NOMO-1 (cell line): ENCODE measurements at regions not wholly inside any gene's neighbourhood (a gene's known extent, or its start where the extent isn't known, plus 50 kb on each side); places are given as distances from the start of the nearest gene placed in this dataset.

ENCODE experiments used
- DNase-seq, 2 experiments: peaks; one replicate each; lab custom pipeline; 2025; ENCODE audit not compliant: unreplicated experiment in 2 of 2; lab: John Stamatoyannopoulos, UW

- DNase-seq: no peak
Measured at GRCh38 chr3:177553579-177553978, 356.3 kb upstream of the TBL1XR1 start.

- no peak for DNase-seq
Measured at GRCh38 chr3:177554895-177555759, 357.8 kb upstream of the TBL1XR1 start.

- DNase-seq: no peak
Measured at GRCh38 chr3:177557548-177557947, 360.3 kb upstream of the TBL1XR1 start.

- DNase-seq: no peak
Measured at GRCh38 chr3:177561365-177561764, 364.1 kb upstream of the TBL1XR1 start.

GRCh38 chr3:177561769-177562392 is 364.6 kb upstream of the TBL1XR1 start:
- no peak for DNase-seq

DNA sequence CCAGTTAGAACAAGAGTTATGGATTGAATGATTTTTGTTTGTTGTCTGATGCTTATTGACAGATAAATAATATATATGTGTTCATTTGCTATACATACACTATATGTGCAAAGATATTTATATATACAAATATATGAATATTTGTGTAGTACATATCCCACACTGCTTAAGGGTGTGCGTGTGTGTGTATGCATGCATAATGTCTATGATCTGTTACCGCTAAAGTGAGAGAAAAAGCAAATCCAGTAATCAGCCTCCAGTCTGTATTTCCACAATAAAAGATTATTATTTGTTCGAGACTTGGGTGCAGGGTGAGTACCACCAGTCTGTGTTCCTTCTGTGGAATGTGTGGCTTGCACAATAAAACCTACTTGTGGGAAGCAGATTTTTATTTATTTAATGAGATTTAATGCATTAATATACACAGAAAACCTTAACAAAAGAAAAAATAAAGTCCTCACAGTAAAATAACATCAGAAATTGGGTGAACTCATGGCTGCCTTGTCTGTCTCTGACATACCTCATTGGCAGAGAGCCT is 366.0 kb upstream of the TBL1XR1 start:
- DNase-seq: no peak

GRCh38 chr3:177563792-177564191 is 366.5 kb upstream of the TBL1XR1 start:
- DNase-seq: no peak

DNA sequence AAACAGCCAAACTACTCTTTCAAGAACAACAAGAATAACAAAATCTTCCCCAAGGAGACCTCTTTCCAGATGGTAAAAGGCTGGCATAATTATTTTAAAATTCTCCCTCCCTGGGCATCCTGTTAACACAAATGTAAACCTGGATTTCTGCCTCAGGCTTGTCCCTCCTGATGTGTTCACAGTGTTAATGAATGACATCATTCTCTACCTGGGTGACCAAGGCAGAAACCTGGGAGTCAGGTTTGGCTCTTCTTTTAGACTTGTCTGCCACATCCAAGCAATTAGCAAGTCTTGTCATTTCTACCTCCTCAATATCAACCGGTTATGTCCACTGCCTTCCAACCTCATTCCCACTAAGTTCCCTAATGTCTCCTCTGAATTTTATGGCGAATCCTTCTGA is 368.7 kb upstream of the TBL1XR1 start:
- no peak for DNase-seq

DNA sequence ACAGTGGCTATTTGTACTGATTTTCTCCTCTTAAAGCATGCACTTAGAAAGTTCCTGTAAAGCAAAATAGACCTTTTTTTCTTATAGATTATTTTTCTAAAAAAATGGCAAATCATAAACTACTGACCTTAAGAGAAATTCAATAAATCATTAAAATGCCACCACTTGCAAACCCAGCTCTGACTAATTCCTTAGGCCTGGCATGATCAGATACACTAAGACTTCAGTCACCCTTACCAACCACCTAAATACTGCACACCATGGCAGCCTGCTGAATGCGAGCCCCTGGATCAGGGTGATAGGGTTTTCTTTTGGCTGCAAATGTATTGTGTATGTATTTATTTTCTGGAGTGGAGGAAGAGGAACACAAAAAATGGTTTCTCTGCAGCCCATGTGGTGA is 370.6 kb upstream of the TBL1XR1 start:
- DNase-seq: no peak

DNA sequence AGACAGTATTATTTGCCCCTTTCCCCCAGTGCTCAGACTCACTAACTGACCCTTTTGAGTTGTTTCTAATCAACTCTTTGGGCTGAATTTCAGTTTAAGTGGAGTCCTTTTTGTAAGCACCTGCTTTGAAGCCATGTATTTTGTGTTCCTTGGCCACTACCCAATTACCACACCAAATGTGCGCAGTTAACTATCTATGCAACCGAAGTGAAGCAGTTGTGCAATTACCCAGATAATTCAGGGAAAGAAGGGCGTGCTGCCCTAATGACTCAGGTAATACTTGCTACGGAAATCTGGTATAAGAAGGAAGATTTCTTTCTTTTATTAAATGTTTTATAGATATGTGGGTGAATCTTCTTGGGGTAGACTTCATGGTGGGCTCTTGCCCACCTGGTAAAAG is 371.9 kb upstream of the TBL1XR1 start:
- peak; percentile 12 to 19 for DNase-seq

DNA sequence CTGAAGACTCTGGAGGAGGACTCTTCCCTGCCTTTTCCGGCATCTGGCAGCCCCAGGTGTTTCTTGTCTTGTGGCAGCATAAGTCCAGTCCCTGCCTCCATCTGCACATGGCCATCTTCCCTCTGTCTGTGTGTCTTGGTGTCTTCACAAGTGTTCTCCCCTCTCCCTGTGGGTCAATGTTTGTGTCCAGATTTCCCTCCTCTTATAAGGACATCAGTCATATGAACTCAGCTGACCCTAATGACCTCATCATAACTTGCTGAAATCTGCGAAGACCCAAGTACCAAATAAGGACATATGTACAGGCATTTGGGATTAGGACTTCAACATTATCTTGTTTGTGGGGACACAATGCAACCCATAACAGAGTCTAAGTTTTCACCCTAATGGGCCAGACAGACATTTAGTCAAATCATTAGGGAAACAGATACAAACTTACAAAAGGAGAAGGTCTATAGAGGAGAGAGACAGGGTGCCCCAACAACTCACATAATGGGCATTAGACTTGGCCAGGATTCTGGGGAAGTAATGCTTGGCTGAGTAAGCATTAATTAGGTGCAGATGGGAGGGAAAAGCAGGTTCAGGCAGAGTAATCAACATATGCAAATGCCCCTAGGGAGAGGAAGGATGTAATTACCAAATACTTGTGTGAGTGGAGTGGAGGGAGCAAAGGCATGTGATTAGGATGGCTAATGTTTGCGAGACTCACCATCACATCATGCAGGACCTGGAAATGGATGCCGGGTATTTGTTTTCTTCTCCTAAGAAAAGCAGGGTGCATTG is 372.8 kb upstream of the TBL1XR1 start:
- DNase-seq: peak; percentile 49 to 64

- no peak for DNase-seq
Measured at GRCh38 chr3:177571271-177571943, 374.1 kb upstream of the TBL1XR1 start.

DNA sequence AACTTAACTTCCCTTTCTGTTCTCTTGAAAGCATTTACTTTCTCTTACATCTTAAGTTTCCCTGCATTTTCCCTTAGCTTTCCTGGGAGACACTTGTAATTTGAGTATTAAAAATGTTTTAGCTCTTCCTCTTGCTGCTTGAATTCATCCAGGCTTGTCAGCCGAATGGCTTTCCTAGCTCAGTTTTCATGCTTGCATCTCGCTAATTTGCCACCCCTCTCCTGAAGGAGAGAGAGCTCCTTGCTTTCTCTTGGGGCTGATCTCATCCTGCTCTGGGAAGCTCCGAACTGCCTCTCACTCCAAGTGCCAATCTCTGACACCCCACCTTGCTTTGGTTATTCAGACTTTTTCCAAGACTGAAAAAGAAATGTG is 374.6 kb upstream of the TBL1XR1 start:
- no peak for DNase-seq

DNA sequence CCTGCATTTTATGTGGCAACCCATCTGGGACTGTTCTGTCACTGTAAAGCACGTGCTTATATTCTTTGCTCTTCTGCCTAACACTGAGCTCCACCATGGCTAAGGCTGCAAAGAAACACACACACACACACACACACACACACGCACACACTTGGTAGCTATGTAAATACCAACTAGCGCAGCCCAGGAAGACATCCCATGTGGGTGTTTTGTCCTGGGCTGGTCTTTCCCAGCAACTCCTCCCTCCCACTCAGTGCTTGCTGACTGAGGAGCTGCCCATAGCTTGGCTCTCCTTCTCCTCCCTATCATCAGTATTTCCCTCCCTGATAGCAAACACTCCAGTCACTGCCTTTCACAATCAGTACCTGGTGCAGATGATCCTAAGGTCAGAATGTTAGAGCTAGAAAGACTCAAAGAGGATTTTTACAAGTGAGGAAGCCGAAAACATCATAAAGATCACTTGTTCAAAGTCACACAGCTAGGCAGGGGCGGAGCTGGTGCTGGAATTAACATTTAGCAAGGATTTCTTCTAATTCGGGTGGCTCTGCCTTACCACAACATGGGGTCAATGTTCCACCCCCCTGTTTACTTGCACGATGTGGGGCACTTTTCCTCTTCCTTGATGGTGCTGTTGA is 377.1 kb upstream of the TBL1XR1 start:
- no peak for DNase-seq

GRCh38 chr3:177576746-177577145 is 379.5 kb upstream of the TBL1XR1 start:
- no peak for DNase-seq

GRCh38 chr3:177578488-177578887 is 381.2 kb upstream of the TBL1XR1 start:
- DNase-seq: no peak

GRCh38 chr3:177579419-177579818 is 382.1 kb upstream of the TBL1XR1 start:
- no peak for DNase-seq

- no peak for DNase-seq
Measured at GRCh38 chr3:177580437-177580836, 383.2 kb upstream of the TBL1XR1 start.

- no peak for DNase-seq
Measured at GRCh38 chr3:177585271-177585670, 388.0 kb upstream of the TBL1XR1 start.

- DNase-seq: no peak
Measured at GRCh38 chr3:177589041-177589650, 391.9 kb upstream of the TBL1XR1 start.
